ENCODE measurements at regions not wholly inside any gene's neighbourhood (a gene's known extent, or its start where the extent isn't known, plus 50 kb on each side); places are given as distances from the start of the nearest gene placed in this dataset.

DNA sequence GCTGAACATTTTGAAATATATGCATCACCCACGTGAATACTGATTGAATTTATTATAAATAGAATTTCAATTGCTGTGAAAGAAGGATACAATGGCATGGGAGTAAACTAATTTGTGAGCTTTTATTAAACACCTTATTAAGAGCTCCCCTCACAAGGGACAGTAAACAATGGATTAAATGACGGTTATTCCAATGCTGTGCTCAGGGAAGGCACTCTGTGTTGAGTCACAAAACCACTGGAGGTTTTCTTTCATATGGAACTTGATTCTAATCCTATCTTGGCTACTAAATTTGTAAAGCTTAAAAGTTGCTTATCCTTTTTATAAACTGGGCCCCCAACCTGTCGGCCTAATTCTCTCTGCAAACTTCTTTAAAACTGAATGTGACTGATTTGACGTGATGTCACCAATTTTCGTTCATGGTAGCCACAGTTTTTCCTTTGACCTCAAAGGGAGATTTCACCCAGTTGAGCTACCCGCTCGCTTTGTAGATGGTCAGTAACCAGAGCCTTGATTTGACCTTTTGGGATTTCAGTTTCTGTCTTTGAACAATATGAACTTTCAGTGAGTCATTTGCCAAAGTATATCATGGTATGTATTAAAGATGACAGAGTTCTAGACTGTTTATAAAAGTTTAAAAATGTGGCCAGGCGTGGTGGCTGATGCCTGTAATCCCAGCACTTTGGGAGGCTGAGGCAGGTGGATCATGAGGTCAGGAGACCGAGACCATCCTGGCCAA is 61.3 kb upstream of the PIK3R1 start:
- H3K9ac ChIP-seq = no peak overlapping the region
- peaks cover 17% of the 10 kb centered on the region for H3K4me1 ChIP-seq
- Mint-ChIP-seq H3K27ac (no peak overlapping the region), H3K27me3 (ENCODE audit: insufficient read depth, low read depth) (peaks cover 5% of the 10 kb centered on the region), H3K4me3 (no peak overlapping the region), H3K36me3 (no peaks in the 10 kb centered on the region), H3K4me1 (no peaks in the 10 kb centered on the region), H3K9me3 (no peaks in the 10 kb centered on the region)
- H3K79me2 ChIP-seq (ENCODE audit: low read depth) = no peaks in the 10 kb centered on the region
- H3K27me3 ChIP-seq = no peaks in the 10 kb centered on the region
- peak overlapping the region; percentile 12 for H3K4me2 ChIP-seq
- H3K4me3 ChIP-seq = no peak overlapping the region
- peak overlapping the region; percentile 58 for H2AFZ ChIP-seq (replicated peaks)
- H3K36me3 ChIP-seq = no peaks in the 10 kb centered on the region
- H3K27ac ChIP-seq = no peak overlapping the region
- no peaks in the 10 kb centered on the region for H4K20me1 ChIP-seq (ENCODE audit: low read depth)
- H3K9me3 ChIP-seq (ENCODE audit: low read depth) = no peaks in the 10 kb centered on the region
- no peak for TF ChIP-seq EZH2phosphoT487 (IDR thresholded peaks at IDR 0.05)
- no peak for TF ChIP-seq EZH2 (IDR thresholded peaks at IDR 0.05)
- TF ChIP-seq, protein P1, sequence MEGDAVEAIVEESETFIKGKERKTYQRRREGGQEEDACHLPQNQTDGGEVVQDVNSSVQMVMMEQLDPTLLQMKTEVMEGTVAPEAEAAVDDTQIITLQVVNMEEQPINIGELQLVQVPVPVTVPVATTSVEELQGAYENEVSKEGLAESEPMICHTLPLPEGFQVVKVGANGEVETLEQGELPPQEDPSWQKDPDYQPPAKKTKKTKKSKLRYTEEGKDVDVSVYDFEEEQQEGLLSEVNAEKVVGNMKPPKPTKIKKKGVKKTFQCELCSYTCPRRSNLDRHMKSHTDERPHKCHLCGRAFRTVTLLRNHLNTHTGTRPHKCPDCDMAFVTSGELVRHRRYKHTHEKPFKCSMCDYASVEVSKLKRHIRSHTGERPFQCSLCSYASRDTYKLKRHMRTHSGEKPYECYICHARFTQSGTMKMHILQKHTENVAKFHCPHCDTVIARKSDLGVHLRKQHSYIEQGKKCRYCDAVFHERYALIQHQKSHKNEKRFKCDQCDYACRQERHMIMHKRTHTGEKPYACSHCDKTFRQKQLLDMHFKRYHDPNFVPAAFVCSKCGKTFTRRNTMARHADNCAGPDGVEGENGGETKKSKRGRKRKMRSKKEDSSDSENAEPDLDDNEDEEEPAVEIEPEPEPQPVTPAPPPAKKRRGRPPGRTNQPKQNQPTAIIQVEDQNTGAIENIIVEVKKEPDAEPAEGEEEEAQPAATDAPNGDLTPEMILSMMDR (IDR thresholded peaks at IDR 0.05) = no peak
- H3F3A ChIP-seq (ENCODE audit: low read depth) = no peaks in the 10 kb centered on the region
- DNase-seq (ENCODE audit: low spot score) = no peak

DNA sequence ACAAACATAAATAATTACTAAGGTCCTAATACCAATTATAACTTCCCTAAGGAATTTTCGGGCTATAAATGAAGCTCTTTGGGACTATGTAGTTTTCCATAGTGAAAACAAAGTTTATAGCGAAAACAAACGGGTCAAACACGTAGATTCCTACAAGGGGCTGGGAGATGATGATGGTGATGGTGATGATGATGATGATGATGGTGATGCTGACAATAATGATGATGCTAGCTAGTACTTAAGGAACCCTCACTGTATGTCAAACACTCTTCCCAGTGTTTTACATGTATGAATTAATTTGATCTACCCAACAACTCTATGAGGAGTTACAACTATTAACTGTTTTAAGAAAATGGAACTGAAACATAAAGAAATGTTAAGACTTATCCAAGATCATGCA is 63.7 kb upstream of the PIK3R1 start:
- DNase-seq (ENCODE audit: low spot score) = no peak
- H3K4me1 ChIP-seq = peaks cover 17% of the 10 kb centered on the region
- H4K20me1 ChIP-seq (ENCODE audit: low read depth) = no peaks in the 10 kb centered on the region
- H3K27ac Mint-ChIP-seq = no peak overlapping the region
- H3K9ac ChIP-seq = no peak overlapping the region
- no peaks in the 10 kb centered on the region for H3K36me3 Mint-ChIP-seq
- H3K4me1 Mint-ChIP-seq = no peaks in the 10 kb centered on the region
- no peaks in the 10 kb centered on the region for H3K9me3 ChIP-seq (ENCODE audit: low read depth)
- no peaks in the 10 kb centered on the region for H3K27me3 ChIP-seq
- no peak overlapping the region for H3K4me2 ChIP-seq
- H3K4me3 Mint-ChIP-seq = no peak overlapping the region
- H3F3A ChIP-seq (ENCODE audit: low read depth) = no peaks in the 10 kb centered on the region
- TF ChIP-seq EZH2phosphoT487 (IDR thresholded peaks at IDR 0.05) = no peak
- TF ChIP-seq, protein P1 (IDR thresholded peaks at IDR 0.05) = no peak
- TF ChIP-seq EZH2 (IDR thresholded peaks at IDR 0.05) = no peak
- no peaks in the 10 kb centered on the region for H3K9me3 Mint-ChIP-seq
- H3K36me3 ChIP-seq = no peaks in the 10 kb centered on the region
- no peaks in the 10 kb centered on the region for H3K79me2 ChIP-seq (ENCODE audit: low read depth)
- H3K4me3 ChIP-seq = no peak overlapping the region
- H3K27me3 Mint-ChIP-seq (ENCODE audit: insufficient read depth, low read depth) = peaks cover 2% of the 10 kb centered on the region
- no peak overlapping the region for H3K27ac ChIP-seq
- H2AFZ ChIP-seq (replicated peaks) = no peak overlapping the region

DNA sequence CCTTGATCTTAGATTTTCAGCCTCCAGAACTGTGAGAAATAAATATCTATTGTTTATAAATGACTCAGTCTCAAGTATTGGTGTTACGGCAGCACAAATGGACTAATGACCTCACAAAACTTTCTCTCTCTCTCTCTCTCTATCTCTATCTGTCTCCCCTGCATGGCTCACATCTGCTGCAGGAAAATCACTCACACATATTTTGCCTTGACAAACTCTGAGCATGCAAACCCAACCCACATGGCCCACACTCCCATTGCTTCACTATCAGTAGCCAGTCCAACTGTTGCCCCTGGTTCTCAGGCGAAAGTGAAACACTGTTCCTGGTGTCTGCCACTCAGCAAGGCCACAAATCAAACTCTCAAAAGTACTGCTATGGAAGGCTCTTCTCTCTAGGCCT is 66.4 kb upstream of the PIK3R1 start:
- no peaks in the 10 kb centered on the region for H3K27me3 ChIP-seq

More for the DNA sequence above, 66.4 kb upstream of the PIK3R1 start:
- no peak for TF ChIP-seq EZH2 (IDR thresholded peaks at IDR 0.05)
- TF ChIP-seq, protein P1 (IDR thresholded peaks at IDR 0.05) = no peak
- no peak for TF ChIP-seq EZH2phosphoT487 (IDR thresholded peaks at IDR 0.05)
- DNase-seq (ENCODE audit: low spot score) = no peak
- H3K4me1 Mint-ChIP-seq = no peaks in the 10 kb centered on the region
- no peaks in the 10 kb centered on the region for H3K27me3 Mint-ChIP-seq (ENCODE audit: insufficient read depth, low read depth)
- no peak overlapping the region for H3K4me2 ChIP-seq
- H3K4me3 ChIP-seq = no peak overlapping the region
- H3K4me1 ChIP-seq = peaks cover 12% of the 10 kb centered on the region
- no peaks in the 10 kb centered on the region for H3K9me3 ChIP-seq (ENCODE audit: low read depth)
- no peaks in the 10 kb centered on the region for H3F3A ChIP-seq (ENCODE audit: low read depth)
- H3K79me2 ChIP-seq (ENCODE audit: low read depth) = no peaks in the 10 kb centered on the region
- H4K20me1 ChIP-seq (ENCODE audit: low read depth) = no peaks in the 10 kb centered on the region
- H3K27ac ChIP-seq = no peak overlapping the region
- no peaks in the 10 kb centered on the region for H3K36me3 Mint-ChIP-seq
- no peak overlapping the region for H3K9ac ChIP-seq
- no peaks in the 10 kb centered on the region for H3K9me3 Mint-ChIP-seq
- peak overlapping the region; percentile 22 for H2AFZ ChIP-seq (replicated peaks)
- no peak overlapping the region for H3K4me3 Mint-ChIP-seq
- H3K27ac Mint-ChIP-seq = no peak overlapping the region
- no peaks in the 10 kb centered on the region for H3K36me3 ChIP-seq

Data from neural progenitor cell (in vitro differentiated cells).